Testis (tissue), 2 donors: ENCODE measurements at regions not wholly inside any gene's neighbourhood (a gene's known extent, or its start where the extent isn't known, plus 50 kb on each side); places are given as distances from the start of the nearest gene placed in this dataset.

Experiments used
- CTCF ChIP-seq, 3 experiments: fragments of 450-650 bp in 2 of 3; fragments of 200-600 bp in 1 of 3; sonication (generic) in 1 of 3; IDR thresholded peaks; one replicate each; pipeline ENCODE4 v1.5.1; 2016 to 2019; ENCODE audit warnings: antibody characterized with exemption in 3 of 3, mild to moderate bottlenecking in 2 of 3, moderate library complexity in 1 of 3
- POLR2A ChIP-seq: fragments of 450-650 bp; IDR thresholded peaks from one replicate; pipeline ENCODE4 v1.6.1; 2017; ENCODE audit warnings: antibody characterized with exemption, mild to moderate bottlenecking, moderate library complexity

GRCh38 chr18:68256418-68257067, 458.4 kb downstream of the TMX3 start:
- TF ChIP-seq CTCF (IDR thresholded peaks at IDR 0.05): no peak
- TF ChIP-seq POLR2A: no peak
